ENCODE measurements at regions not wholly inside any gene's neighbourhood (a gene's known extent, or its start where the extent isn't known, plus 50 kb on each side); places are given as distances from the start of the nearest gene placed in this dataset.

DNA sequence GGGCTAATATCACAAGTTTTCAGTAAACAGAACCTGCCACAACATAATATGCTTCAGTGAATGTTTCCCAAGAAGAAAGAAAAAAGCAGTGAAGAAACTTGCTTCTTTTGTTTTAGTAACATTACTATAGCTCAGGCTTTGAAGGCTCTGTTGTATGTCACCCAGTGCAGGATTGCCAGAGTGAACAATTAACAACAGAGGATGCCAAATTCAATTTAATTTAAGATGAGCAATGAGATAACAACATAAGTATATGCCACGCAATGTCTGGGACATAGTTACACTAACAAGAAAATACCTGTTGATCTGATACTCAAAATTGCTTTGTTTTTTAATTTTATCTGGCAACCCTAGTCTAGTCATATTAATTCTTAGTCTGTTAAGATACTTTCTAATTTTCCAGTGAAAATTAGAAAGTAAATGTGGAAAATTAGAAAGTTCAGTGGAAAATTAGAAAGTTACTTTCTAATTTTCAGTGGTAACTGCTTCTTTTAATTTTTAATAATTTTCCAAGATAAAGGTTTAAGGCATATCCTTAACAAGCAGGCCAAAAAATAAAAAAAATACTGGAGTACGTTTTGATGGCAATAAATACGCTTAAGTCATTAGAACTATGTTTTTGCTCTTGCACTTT is 336.3 kb downstream of the SLITRK6 start:
- TF ChIP-seq CTCF (IDR thresholded peaks at IDR 0.05) = no peak
- TF ChIP-seq EZH2 (IDR thresholded peaks at IDR 0.05) = no peak
- no peak for TF ChIP-seq EZH2phosphoT487 (IDR thresholded peaks at IDR 0.05)
